ENCODE measurements at regions not wholly inside any gene's neighbourhood (a gene's known extent, or its start where the extent isn't known, plus 50 kb on each side); places are given as distances from the start of the nearest gene placed in this dataset.

DNA sequence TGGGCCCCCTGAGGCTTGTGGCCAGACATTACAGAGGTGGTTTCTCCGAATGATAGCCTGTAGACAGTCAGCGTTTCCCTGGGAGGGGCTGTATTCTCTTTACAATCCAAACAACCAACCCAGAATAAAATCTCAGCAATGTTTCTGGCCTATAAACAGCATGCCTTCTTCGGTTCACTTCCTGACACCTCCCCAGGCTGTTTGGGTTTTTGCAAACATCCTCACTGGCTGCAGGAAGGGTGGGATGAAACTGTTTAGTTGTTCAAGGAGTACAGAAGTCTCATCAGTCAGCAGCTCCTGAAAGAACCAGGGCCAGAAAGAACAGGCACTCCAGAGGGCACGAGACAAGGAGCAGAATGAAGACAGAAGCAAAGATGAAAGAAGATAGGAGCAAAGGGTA, 350.0 kb downstream of the QKI start:
- Histone ChIP-seq H3K4me1 (ENCODE audit: control insufficient read depth, insufficient read depth, low read length) (0 out of 2 replicates have a peak, but pooled peaks cover 2% of the 10 kb centered on the region), H3K9ac (ENCODE audit: low read depth, low read length) (no peak overlapping the region), H3K36me3 (ENCODE audit: control insufficient read depth, insufficient read depth, low read length) (no peaks in the 10 kb centered on the region), H3K4me3 (ENCODE audit: low read depth, low read length) (no peak overlapping the region), H3K27me3 (ENCODE audit: control insufficient read depth, insufficient read depth, low read length) (no peaks in the 10 kb centered on the region), H3K9me3 (ENCODE audit: control insufficient read depth, insufficient read depth, low read length) (no peaks in the 10 kb centered on the region), H3K27ac (ENCODE audit: low read depth, low read length) (no peak overlapping the region)

DNA sequence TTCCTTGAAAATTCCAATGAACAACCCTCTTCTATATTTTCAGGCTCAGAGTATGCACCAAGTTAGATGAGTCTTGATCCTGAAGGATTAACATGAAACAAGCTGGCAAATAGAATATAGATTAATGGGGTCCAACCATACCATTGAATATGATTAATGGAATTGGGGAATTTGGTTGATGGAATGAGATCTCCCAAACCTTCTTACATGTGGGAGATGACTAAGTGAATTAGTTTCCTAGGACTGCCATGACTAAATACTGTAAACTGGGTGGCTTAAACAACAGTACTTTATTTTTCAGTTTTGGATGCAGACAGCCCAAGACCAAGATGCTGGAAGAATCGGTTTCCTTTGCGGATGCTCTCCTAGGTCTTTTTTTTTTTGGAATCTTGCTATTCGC, 347.0 kb downstream of the QKI start:
- Histone ChIP-seq H3K9me3 (ENCODE audit: control insufficient read depth, insufficient read depth, low read length) (no peaks in the 10 kb centered on the region), H3K27me3 (ENCODE audit: control insufficient read depth, insufficient read depth, low read length) (no peaks in the 10 kb centered on the region), H3K4me3 (ENCODE audit: low read depth, low read length) (no peak overlapping the region), H3K36me3 (ENCODE audit: control insufficient read depth, insufficient read depth, low read length) (no peaks in the 10 kb centered on the region), H3K9ac (ENCODE audit: low read depth, low read length) (no peak overlapping the region), H3K4me1 (ENCODE audit: control insufficient read depth, insufficient read depth, low read length) (peaks cover 17% of the 10 kb centered on the region), H3K27ac (ENCODE audit: low read depth, low read length) (no peak overlapping the region)

DNA sequence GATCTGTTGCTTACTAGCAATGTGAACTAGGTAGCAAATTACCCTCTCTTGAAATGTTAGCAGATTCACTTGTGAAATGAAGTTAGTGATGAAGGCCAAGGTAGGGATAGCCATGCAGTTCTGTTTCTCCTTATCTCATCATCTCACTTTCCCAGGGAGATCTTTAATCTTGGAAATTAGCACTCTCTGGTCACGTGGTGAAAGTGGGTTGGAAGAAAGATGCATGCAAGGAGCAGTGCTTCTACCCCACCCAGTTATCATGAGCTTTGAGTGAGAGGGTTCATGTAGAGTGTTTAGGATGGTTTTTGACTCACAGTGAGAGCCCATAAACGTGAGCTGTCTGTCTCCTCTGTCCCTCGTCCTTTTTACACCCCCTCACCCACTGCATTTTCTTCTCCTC, 346.3 kb downstream of the QKI start:
- H3K4me1 ChIP-seq (ENCODE audit: control insufficient read depth, insufficient read depth, low read length): peaks cover 17% of the 10 kb centered on the region
- no peaks in the 10 kb centered on the region for H3K27me3 ChIP-seq (ENCODE audit: control insufficient read depth, insufficient read depth, low read length)
- no peaks in the 10 kb centered on the region for H3K9me3 ChIP-seq (ENCODE audit: control insufficient read depth, insufficient read depth, low read length)
- H3K4me3 ChIP-seq (ENCODE audit: low read depth, low read length): no peak overlapping the region
- H3K27ac ChIP-seq (ENCODE audit: low read depth, low read length): no peak overlapping the region
- no peak overlapping the region for H3K9ac ChIP-seq (ENCODE audit: low read depth, low read length)
- no peaks in the 10 kb centered on the region for H3K36me3 ChIP-seq (ENCODE audit: control insufficient read depth, insufficient read depth, low read length)

DNA sequence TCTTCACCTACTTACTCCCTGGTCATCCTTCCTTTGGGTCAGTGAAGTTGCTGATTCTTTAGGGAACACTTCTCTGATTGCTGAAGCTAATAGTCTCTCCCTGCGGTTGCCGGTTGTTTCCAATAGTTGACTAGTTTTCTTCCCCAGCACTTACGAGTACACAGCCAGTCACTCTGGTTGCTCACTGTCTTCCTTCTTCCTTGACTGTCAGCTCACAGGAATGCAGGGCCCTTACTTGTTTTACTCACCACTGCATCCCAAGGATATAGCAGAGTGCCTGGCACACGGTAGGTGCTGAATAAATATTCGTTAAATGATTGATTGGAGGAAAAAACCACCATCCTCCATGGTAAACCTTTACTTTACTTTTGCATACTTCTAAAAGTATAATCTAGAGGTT, 345.0 kb downstream of the QKI start:
- Histone ChIP-seq H3K9me3 (ENCODE audit: control insufficient read depth, insufficient read depth, low read length) (no peaks in the 10 kb centered on the region), H3K27me3 (ENCODE audit: control insufficient read depth, insufficient read depth, low read length) (no peaks in the 10 kb centered on the region), H3K9ac (ENCODE audit: low read depth, low read length) (no peak overlapping the region), H3K36me3 (ENCODE audit: control insufficient read depth, insufficient read depth, low read length) (no peaks in the 10 kb centered on the region), H3K4me3 (ENCODE audit: low read depth, low read length) (no peak overlapping the region), H3K4me1 (ENCODE audit: control insufficient read depth, insufficient read depth, low read length) (peaks cover 14% of the 10 kb centered on the region), H3K27ac (ENCODE audit: low read depth, low read length) (no peak overlapping the region)

DNA sequence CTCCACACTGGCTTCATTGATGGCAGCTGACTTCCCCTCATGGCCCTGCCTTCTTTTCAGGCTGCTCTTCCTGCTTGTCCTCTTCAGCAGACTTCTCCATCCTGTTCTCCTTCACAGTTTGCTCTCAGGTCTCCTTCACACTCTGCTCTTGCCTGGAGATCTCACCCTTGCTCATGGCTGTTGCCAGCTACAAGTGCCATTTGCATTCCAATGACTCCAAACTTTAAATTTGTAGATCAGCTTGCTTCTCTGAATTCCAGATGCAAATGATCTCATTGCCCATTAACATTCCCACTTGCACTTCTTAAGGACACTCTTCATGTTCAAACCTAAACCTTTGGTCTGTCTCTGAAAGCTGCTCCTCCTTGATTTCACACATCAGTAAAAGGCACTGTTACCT, 343.0 kb downstream of the QKI start:
- Histone ChIP-seq H3K9ac (ENCODE audit: low read depth, low read length) (no peak overlapping the region), H3K36me3 (ENCODE audit: control insufficient read depth, insufficient read depth, low read length) (no peaks in the 10 kb centered on the region), H3K27ac (ENCODE audit: low read depth, low read length) (no peak overlapping the region), H3K4me3 (ENCODE audit: low read depth, low read length) (no peak overlapping the region), H3K9me3 (ENCODE audit: control insufficient read depth, insufficient read depth, low read length) (no peaks in the 10 kb centered on the region), H3K4me1 (ENCODE audit: control insufficient read depth, insufficient read depth, low read length) (peaks cover 14% of the 10 kb centered on the region), H3K27me3 (ENCODE audit: control insufficient read depth, insufficient read depth, low read length) (no peaks in the 10 kb centered on the region)

DNA sequence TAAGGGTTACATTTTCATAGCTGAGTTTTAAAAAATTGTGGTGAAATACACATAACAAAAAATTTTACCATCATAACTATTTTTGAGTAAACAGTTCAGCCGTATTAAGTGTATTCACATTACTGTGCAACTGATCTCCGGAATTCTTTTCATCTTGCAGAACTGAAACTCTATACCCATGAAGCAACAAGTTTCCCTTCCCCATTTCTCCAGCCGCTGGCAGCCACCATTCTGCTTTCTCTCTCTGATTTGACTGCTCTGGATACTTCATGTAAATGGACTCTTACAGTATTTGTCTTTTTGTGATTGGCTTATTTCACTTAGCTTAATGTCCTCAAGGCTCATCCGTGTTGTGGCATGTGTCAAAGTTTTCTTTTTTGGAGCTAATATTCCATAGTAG, 341.6 kb downstream of the QKI start:
- H3K4me1 ChIP-seq (ENCODE audit: control insufficient read depth, insufficient read depth, low read length): peaks cover 14% of the 10 kb centered on the region
- no peak overlapping the region for H3K9ac ChIP-seq (ENCODE audit: low read depth, low read length)
- H3K27me3 ChIP-seq (ENCODE audit: control insufficient read depth, insufficient read depth, low read length): no peaks in the 10 kb centered on the region; the same call in 1 of the 2 replicates
- H3K4me3 ChIP-seq (ENCODE audit: low read depth, low read length): no peak overlapping the region
- no peak overlapping the region for H3K27ac ChIP-seq (ENCODE audit: low read depth, low read length)
- H3K36me3 ChIP-seq (ENCODE audit: control insufficient read depth, insufficient read depth, low read length): no peaks in the 10 kb centered on the region
- no peaks in the 10 kb centered on the region for H3K9me3 ChIP-seq (ENCODE audit: control insufficient read depth, insufficient read depth, low read length)

DNA sequence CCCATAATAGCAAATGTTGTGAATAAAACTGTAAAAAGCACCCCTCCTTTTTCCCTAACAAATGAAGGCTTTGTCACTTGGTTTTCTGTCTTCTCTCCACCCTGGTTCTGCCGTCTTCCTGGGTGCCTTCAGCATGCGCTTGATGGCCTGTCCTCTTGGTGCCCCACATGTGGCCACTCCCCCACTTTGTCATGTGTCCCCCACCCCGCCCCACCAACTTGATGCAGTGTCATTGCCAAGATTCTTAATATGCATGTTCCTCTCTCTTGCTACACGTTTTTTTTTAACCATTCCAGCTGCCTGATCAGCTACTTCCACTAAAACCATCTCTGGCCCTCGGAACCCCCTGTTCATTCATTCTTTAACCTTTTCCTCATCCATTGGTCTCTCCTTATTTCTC, 340.3 kb downstream of the QKI start:
- H3K27me3 ChIP-seq (ENCODE audit: control insufficient read depth, insufficient read depth, low read length): no peaks in the 10 kb centered on the region; the same call in 1 of the 2 replicates
- no peaks in the 10 kb centered on the region for H3K9me3 ChIP-seq (ENCODE audit: control insufficient read depth, insufficient read depth, low read length)
- H3K4me1 ChIP-seq (ENCODE audit: control insufficient read depth, insufficient read depth, low read length): peaks cover 14% of the 10 kb centered on the region
- no peaks in the 10 kb centered on the region for H3K36me3 ChIP-seq (ENCODE audit: control insufficient read depth, insufficient read depth, low read length)
- no peak overlapping the region for H3K4me3 ChIP-seq (ENCODE audit: low read depth, low read length)
- H3K27ac ChIP-seq (ENCODE audit: low read depth, low read length): no peak overlapping the region
- no peak overlapping the region for H3K9ac ChIP-seq (ENCODE audit: low read depth, low read length)

DNA sequence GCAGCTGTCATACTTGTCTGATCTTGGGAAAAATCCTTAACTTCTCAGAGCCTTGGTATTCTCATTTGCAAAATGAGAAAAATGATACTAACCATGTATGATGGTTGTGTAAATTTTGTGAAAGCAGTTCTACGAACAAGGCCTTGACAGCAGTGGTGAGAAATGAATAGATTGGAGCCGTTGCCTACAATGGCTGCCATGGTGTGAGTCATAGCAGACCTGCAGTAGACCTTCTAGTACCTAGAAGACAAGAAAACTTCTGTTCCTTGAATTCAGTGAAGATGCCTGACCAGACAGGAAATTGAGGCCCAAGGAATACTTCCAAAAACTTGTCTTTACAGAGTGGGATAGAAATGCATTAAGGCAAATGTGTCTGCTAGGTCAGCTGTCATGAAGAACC, 338.9 kb downstream of the QKI start:
- H3K9ac ChIP-seq (ENCODE audit: low read depth, low read length): no peak overlapping the region
- H3K4me1 ChIP-seq (ENCODE audit: control insufficient read depth, insufficient read depth, low read length): peaks cover 12% of the 10 kb centered on the region
- no peak overlapping the region for H3K4me3 ChIP-seq (ENCODE audit: low read depth, low read length)
- H3K27me3 ChIP-seq (ENCODE audit: control insufficient read depth, insufficient read depth, low read length): no peaks in the 10 kb centered on the region; the same call in 1 of the 2 replicates
- no peaks in the 10 kb centered on the region for H3K9me3 ChIP-seq (ENCODE audit: control insufficient read depth, insufficient read depth, low read length)
- H3K36me3 ChIP-seq (ENCODE audit: control insufficient read depth, insufficient read depth, low read length): no peaks in the 10 kb centered on the region
- no peak overlapping the region for H3K27ac ChIP-seq (ENCODE audit: low read depth, low read length)

DNA sequence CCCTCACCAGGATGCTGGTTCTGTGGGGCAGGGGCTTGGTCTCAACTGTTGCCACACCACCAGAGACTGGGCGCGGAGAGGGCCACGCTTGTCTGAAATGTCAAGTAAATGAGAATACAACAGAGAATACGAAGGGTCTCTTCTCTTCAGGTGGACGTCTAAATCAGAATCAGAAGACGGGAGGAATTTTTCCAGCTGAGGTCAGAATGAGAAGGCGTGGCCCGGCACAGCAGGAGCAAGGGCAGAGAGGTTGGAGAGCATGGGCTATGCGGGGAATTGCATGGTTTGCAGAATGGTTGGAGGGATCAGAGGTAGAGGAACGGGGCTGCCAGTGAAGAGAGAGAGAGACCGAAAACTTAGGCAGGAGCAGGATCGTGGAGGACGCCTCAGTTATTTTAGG, 337.9 kb downstream of the QKI start:
- H3K27me3 ChIP-seq (ENCODE audit: control insufficient read depth, insufficient read depth, low read length): no peaks in the 10 kb centered on the region; the same call in 1 of the 2 replicates
- H3K4me1 ChIP-seq (ENCODE audit: control insufficient read depth, insufficient read depth, low read length): peaks cover 3% of the 10 kb centered on the region; the same call in 1 of the 2 replicates
- H3K36me3 ChIP-seq (ENCODE audit: control insufficient read depth, insufficient read depth, low read length): no peaks in the 10 kb centered on the region
- no peak overlapping the region for H3K9ac ChIP-seq (ENCODE audit: low read depth, low read length)
- no peak overlapping the region for H3K4me3 ChIP-seq (ENCODE audit: low read depth, low read length)
- H3K27ac ChIP-seq (ENCODE audit: low read depth, low read length): no peak overlapping the region
- H3K9me3 ChIP-seq (ENCODE audit: control insufficient read depth, insufficient read depth, low read length): no peaks in the 10 kb centered on the region

DNA sequence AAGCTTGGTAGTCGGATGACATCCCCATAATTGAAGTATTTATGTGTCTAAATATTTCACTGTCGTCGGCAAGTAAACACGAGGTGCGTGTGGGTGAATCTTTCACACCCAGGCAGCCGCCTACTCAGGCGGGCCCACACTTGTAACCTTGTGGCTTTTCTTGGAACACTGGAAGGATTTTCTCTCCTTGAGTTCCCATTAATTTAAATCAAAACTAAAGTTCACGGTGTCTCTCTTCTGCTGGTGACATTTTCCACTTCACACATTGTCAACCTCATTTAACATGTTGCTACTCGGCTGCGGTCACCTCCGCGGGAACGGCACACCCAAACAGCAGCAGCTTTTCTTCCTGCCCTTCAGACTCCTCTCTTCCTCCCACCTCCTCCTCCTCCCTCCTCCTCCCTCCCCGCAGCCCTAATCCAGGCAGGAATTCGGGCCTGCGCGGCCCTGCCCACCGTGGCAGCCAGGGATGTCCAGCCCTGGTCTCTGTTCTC, 336.6 kb downstream of the QKI start:
- no peaks in the 10 kb centered on the region for H3K36me3 ChIP-seq (ENCODE audit: control insufficient read depth, insufficient read depth, low read length)
- H3K9ac ChIP-seq (ENCODE audit: low read depth, low read length): no peak overlapping the region
- H3K27me3 ChIP-seq (ENCODE audit: control insufficient read depth, insufficient read depth, low read length): no peaks in the 10 kb centered on the region; the same call in 1 of the 2 replicates
- no peak overlapping the region for H3K4me3 ChIP-seq (ENCODE audit: low read depth, low read length)
- no peaks in the 10 kb centered on the region for H3K9me3 ChIP-seq (ENCODE audit: control insufficient read depth, insufficient read depth, low read length)
- H3K4me1 ChIP-seq (ENCODE audit: control insufficient read depth, insufficient read depth, low read length): no peaks in the 10 kb centered on the region
- H3K27ac ChIP-seq (ENCODE audit: low read depth, low read length): no peak overlapping the region

DNA sequence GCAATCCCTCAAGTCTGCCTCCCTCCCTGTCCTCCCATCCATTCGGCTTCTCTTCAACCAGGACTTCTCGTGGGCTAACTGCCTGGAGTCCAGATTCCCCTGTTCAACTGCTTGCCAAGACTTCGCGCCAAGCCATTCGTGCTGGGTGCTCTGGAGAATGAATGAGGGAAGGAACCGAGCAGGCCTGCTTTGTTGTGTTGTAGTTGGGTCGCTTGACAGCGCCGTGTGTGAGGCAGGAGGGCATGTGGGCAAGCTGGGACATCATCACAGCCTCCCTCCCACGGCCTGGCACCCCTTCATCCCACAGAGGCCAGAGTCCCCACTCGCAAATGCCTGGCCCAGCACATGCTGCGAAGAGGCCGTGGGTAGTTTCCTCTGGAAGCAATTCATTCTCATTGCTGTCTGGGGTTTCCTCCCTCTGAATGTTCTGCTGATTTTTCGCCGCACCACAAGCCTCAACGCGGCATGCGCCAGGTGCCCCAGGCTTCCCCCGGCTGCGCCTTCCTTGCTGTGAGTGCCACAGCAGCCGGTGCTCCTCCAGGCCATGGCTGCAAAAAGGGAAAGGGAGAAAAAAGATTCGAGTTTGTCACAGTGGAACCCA, 336.0 kb downstream of the QKI start:
- Histone ChIP-seq H3K9ac (ENCODE audit: low read depth, low read length) (no peak overlapping the region), H3K27me3 (ENCODE audit: control insufficient read depth, insufficient read depth, low read length) (no peaks in the 10 kb centered on the region; the same call in 1 of the 2 replicates), H3K36me3 (ENCODE audit: control insufficient read depth, insufficient read depth, low read length) (no peaks in the 10 kb centered on the region), H3K4me1 (ENCODE audit: control insufficient read depth, insufficient read depth, low read length) (0 out of 2 replicates have a peak, but pooled peaks cover 3% of the 10 kb centered on the region), H3K27ac (ENCODE audit: low read depth, low read length) (no peak overlapping the region), H3K9me3 (ENCODE audit: control insufficient read depth, insufficient read depth, low read length) (no peaks in the 10 kb centered on the region), H3K4me3 (ENCODE audit: low read depth, low read length) (no peak overlapping the region)

Measured in HUES48 (cell line).